ENCODE measurements at regions not wholly inside any gene's neighbourhood (a gene's known extent, or its start where the extent isn't known, plus 50 kb on each side); places are given as distances from the start of the nearest gene placed in this dataset.

DNA sequence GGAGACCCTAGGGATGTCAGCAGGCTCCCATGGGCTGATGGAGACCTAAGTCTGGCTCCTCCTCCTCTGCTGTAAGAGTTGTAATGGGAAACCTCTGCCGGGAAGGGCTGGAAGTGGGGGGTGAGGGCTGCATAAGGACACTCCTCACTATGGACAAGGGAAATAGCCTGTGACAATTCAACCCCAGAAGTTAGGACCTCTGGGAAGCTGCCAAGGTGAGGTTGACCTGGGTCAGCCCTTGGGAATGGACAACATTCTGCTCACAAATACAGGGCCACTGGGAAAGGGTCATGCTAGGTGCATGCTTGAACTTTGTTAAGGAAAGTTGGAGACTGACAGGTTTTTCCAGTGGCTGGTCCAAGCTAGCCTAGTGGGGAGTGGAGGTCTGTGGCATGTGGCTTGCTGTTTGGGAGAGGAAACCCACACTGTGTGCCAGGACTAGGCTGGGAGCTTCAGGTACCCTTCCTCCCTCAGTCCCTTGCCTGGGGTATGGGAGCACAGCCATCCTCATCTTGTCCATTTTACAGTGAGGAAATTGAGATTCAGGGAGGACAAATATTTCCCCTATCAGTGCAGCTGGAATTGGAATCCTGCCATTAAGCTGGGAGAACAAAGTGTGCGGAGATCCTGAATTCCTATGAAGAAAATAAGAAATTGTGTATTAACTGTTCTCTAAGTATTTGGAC is 190.4 kb downstream of the SALL1 start:
- Histone ChIP-seq H3K4me3 (replicated peaks; ENCODE audit: low read depth, low read length) (no peak overlapping the region), H3K27me3 (replicated peaks; ENCODE audit: control insufficient read depth, insufficient read depth, low read length) (no peaks in the 10 kb centered on the region), H3K36me3 (ENCODE audit: control insufficient read depth, insufficient read depth, low read length) (no peaks in the 10 kb centered on the region)
- TF ChIP-seq, protein P1, sequence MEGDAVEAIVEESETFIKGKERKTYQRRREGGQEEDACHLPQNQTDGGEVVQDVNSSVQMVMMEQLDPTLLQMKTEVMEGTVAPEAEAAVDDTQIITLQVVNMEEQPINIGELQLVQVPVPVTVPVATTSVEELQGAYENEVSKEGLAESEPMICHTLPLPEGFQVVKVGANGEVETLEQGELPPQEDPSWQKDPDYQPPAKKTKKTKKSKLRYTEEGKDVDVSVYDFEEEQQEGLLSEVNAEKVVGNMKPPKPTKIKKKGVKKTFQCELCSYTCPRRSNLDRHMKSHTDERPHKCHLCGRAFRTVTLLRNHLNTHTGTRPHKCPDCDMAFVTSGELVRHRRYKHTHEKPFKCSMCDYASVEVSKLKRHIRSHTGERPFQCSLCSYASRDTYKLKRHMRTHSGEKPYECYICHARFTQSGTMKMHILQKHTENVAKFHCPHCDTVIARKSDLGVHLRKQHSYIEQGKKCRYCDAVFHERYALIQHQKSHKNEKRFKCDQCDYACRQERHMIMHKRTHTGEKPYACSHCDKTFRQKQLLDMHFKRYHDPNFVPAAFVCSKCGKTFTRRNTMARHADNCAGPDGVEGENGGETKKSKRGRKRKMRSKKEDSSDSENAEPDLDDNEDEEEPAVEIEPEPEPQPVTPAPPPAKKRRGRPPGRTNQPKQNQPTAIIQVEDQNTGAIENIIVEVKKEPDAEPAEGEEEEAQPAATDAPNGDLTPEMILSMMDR (IDR thresholded peaks at IDR 0.05; ENCODE audit: insufficient read depth, low read length, poor library complexity, severe bottlenecking) = no peak
- no peak for DNase-seq (ENCODE audit: extremely low read depth, insufficient read length)

DNA sequence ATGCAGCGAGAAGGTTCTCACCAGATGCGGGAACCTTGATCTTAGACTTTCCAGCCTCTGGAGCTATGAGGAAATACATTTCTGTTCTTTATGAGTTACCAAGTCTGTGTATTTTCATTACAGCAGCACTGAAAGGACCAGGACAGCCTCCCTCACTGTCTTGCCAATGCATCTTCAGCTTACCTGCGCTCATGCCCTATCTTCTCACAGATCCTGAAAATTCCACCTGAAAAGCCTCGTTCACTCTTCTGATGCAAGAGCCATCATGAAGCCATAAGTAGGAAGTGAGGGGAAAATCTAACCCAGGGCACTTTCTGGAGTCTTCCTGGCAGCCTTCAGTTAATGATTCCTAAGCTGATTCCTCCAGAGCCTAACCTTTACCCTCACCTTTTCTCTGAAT is 194.0 kb downstream of the SALL1 start:
- TF ChIP-seq, protein P1 (IDR thresholded peaks at IDR 0.05; ENCODE audit: insufficient read depth, low read length, poor library complexity, severe bottlenecking) = no peak
- Histone ChIP-seq H3K4me3 (replicated peaks; ENCODE audit: low read depth, low read length) (no peak overlapping the region), H3K27me3 (replicated peaks; ENCODE audit: control insufficient read depth, insufficient read depth, low read length) (no peaks in the 10 kb centered on the region), H3K36me3 (ENCODE audit: control insufficient read depth, insufficient read depth, low read length) (no peaks in the 10 kb centered on the region)
- no peak for DNase-seq (ENCODE audit: extremely low read depth, insufficient read length)

DNA sequence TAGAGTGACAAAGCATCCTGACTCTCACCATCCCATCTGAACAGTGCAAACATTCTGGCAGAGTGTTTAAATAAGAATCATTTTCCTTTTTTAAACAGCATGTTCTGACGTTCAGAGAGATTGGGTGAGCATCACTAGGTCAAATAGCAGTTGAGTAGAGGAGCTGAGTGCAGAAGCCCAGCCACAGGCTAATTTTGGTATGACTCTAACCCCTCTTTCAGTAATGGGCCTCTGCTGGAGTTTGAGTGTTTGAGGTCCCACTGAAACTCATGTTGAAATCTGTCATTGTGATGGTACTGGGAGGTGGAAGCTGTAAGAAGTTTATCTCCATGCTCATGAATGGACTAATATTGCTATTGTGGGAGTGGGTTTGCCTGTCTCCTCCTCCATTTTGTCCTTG is 194.4 kb downstream of the SALL1 start:
- TF ChIP-seq, protein P1 (IDR thresholded peaks at IDR 0.05; ENCODE audit: insufficient read depth, low read length, poor library complexity, severe bottlenecking) = no peak
- no peak overlapping the region for H3K4me3 ChIP-seq (replicated peaks; ENCODE audit: low read depth, low read length)
- H3K36me3 ChIP-seq (ENCODE audit: control insufficient read depth, insufficient read depth, low read length) = no peaks in the 10 kb centered on the region
- no peak for DNase-seq (ENCODE audit: extremely low read depth, insufficient read length)
- no peaks in the 10 kb centered on the region for H3K27me3 ChIP-seq (replicated peaks; ENCODE audit: control insufficient read depth, insufficient read depth, low read length)

DNA sequence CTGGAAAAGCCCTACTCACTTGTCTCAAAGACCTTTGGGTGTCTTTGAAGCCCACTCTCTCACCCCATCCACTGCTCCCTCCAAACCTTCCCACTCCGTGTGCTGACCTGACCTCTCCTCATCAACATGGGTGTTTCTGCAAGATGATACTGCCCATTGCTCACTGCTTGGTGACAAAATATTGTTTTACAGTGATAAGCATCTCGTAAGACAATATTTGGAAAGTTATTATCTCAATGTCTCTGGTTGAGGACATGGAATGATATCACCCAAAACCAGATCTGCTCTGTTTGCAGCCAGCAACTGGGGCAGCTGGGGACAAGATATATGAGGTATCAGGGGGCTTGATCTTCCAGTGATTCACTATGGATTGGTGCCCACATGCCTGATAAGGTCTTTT is 195.8 kb downstream of the SALL1 start:
- DNase-seq (ENCODE audit: extremely low read depth, insufficient read length) = no peak
- TF ChIP-seq, protein P1 (IDR thresholded peaks at IDR 0.05; ENCODE audit: insufficient read depth, low read length, poor library complexity, severe bottlenecking) = no peak
- Histone ChIP-seq H3K36me3 (ENCODE audit: control insufficient read depth, insufficient read depth, low read length) (no peaks in the 10 kb centered on the region), H3K27me3 (replicated peaks; ENCODE audit: control insufficient read depth, insufficient read depth, low read length) (no peaks in the 10 kb centered on the region), H3K4me3 (replicated peaks; ENCODE audit: low read depth, low read length) (no peak overlapping the region)

DNA sequence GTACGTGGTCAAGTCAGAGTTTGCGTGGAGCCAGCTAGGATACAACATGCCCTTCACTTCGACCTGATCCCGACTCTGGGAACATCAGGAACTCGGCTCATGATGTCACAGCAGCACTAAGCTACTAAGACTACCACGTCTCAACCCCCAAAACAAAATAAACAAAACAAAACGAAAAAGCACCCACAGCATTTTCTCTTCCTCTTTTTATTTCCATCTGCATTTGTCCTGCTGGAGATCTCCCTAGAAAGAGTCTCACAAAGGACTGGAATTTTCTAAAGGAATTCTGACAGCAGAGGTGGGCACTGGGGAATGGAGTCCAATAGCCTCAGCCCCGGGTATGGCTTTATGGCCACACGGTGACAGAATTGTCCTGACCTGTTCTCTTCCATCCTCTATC is 196.6 kb downstream of the SALL1 start:
- Histone ChIP-seq H3K27me3 (replicated peaks; ENCODE audit: control insufficient read depth, insufficient read depth, low read length) (no peaks in the 10 kb centered on the region), H3K4me3 (replicated peaks; ENCODE audit: low read depth, low read length) (no peak overlapping the region), H3K36me3 (ENCODE audit: control insufficient read depth, insufficient read depth, low read length) (no peaks in the 10 kb centered on the region)
- TF ChIP-seq, protein P1 (IDR thresholded peaks at IDR 0.05; ENCODE audit: insufficient read depth, low read length, poor library complexity, severe bottlenecking) = no peak
- DNase-seq (ENCODE audit: extremely low read depth, insufficient read length) = no peak

DNA sequence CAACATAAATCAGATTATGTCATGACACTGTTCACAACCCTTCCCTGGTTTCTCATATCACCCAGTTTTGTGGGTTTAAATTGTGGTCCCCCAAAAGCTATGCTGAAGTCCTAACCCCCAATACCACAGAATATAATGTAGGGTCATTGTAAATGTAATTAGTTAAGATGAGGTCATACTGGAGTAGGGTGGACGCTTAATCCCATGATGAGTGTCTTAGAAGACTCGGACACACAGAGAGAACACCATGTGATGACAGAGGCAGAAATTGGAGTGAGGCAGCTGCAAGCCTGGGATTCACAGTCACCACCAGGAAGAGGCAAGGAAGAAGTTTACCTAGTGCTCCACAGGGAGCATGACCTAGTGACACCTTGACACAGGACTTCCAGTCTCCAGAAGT is 197.8 kb downstream of the SALL1 start:
- Histone ChIP-seq H3K27me3 (replicated peaks; ENCODE audit: control insufficient read depth, insufficient read depth, low read length) (no peaks in the 10 kb centered on the region), H3K4me3 (replicated peaks; ENCODE audit: low read depth, low read length) (no peak overlapping the region), H3K36me3 (ENCODE audit: control insufficient read depth, insufficient read depth, low read length) (no peaks in the 10 kb centered on the region)
- no peak for DNase-seq (ENCODE audit: extremely low read depth, insufficient read length)
- TF ChIP-seq, protein P1 (IDR thresholded peaks at IDR 0.05; ENCODE audit: insufficient read depth, low read length, poor library complexity, severe bottlenecking) = no peak

Measured in GM06990 (cell line).